Transverse colon (tissue), 4 donors: ENCODE measurements at regions not wholly inside any gene's neighbourhood (a gene's known extent, or its start where the extent isn't known, plus 50 kb on each side); places are given as distances from the start of the nearest gene placed in this dataset.

Experiments used
- CTCF ChIP-seq, 5 experiments: fragments of 200-600 bp in 3 of 5; fragments of 450-650 bp in 2 of 5; sonication (generic) in 3 of 5; IDR thresholded peaks; 1 replicate in 2 of 5; 2 replicates in 3 of 5; pipeline ENCODE4 v1.5.1; 2016 to 2017; ENCODE audit warnings: antibody characterized with exemption in 5 of 5, inconsistent platforms in 3 of 5, mild to moderate bottlenecking in 2 of 5, moderate library complexity in 1 of 5
- POLR2A ChIP-seq: fragments of 450-650 bp; IDR thresholded peaks from one replicate; pipeline ENCODE4 v1.6.1; 2016; ENCODE audit warnings: antibody characterized with exemption, mild to moderate bottlenecking, moderate library complexity
- POLR2AphosphoS5 ChIP-seq, 3 donors: sonication (generic); formaldehyde crosslinking; IDR thresholded peaks; one replicate each; pipeline ENCODE4 v1.6.1; 2016; ENCODE audit warnings: antibody characterized with exemption in 3 of 3

GRCh38 chr14:101666264-101666663 lies 95.2 kb upstream of the PPP2R5C start:
- TF ChIP-seq CTCF (IDR thresholded peaks at IDR 0.05), result no peak
- TF ChIP-seq POLR2A, result no peak
- no peak for TF ChIP-seq POLR2AphosphoS5 (IDR thresholded peaks at IDR 0.05)
